OCI-LY7 (cell line): ENCODE measurements at regions not wholly inside any gene's neighbourhood (a gene's known extent, or its start where the extent isn't known, plus 50 kb on each side); places are given as distances from the start of the nearest gene placed in this dataset.

Source experiments
- BruUV-seq: library from RNA; stranded (reverse); fragments of 400-500 nt; replicated peaks from 2 replicates; lab custom pipeline; 2021; lab: Mats Ljungman, UMichigan
- CTCF ChIA-PET: fragments of 300-600 bp; sonication (Branson Sonifier 250); formaldehyde crosslinking; loops from one replicate; lab custom pipeline; 2022; ENCODE audit warnings: antibody characterized with exemption; ENCODE audit not compliant: unreplicated experiment; lab: Charles Lee
- POLR2A ChIA-PET: fragments of 300-600 bp; sonication (Branson Sonifier 250); formaldehyde crosslinking; loops from one replicate; lab custom pipeline; 2022; ENCODE audit warnings: antibody characterized with exemption; lab: Charles Lee
- DNase-seq: peaks from one replicate; pipeline ENCODE4 v3.0.0-alpha.2; 2015; ENCODE audit warnings: low spot score
- H2AFZ ChIP-seq: fragments of 200-600 bp; sonication (generic), shearing (Covaris generic); 2 replicates; pipeline ENCODE4 v1.6.1; 2014; ENCODE audit warnings: mild to moderate bottlenecking, antibody characterized with exemption, low read length, moderate library complexity
- H3K27ac ChIP-seq: fragments of 200-600 bp; sonication (generic); 2 replicates; pipeline ENCODE4 v1.5.1; 2014; ENCODE audit warnings: mixed run types, low read depth, mild to moderate bottlenecking, moderate library complexity, low read length, inconsistent platforms; ENCODE audit not compliant: poor library complexity, severe bottlenecking
- H3K36me3 ChIP-seq: fragments of 200-600 bp; sonication (generic); 2 replicates; pipeline ENCODE4 v1.6.1; 2014; ENCODE audit warnings: mild to moderate bottlenecking, antibody characterized with exemption, low read length, moderate library complexity, mixed read lengths; ENCODE audit not compliant: insufficient read depth
- H3K4me1 ChIP-seq: fragments of 200-600 bp; sonication (generic); 2 replicates; pipeline ENCODE4 v1.5.1; 2014; ENCODE audit warnings: mild to moderate bottlenecking, low read length; ENCODE audit not compliant: insufficient read depth, poor library complexity, severe bottlenecking
- H3K4me2 ChIP-seq: fragments of 200-600 bp; sonication (generic); 2 replicates; pipeline ENCODE4 v1.6.1; 2014; ENCODE audit warnings: mild to moderate bottlenecking, low read length
- H3K4me3 ChIP-seq: fragments of 200-600 bp; sonication (generic); 2 replicates; pipeline ENCODE4 v1.5.1; 2014; ENCODE audit warnings: mild to moderate bottlenecking, low read depth, low read length; ENCODE audit not compliant: poor library complexity, severe bottlenecking
- H3K79me2 ChIP-seq: fragments of 200-600 bp; sonication (generic); 2 replicates; pipeline ENCODE4 v1.6.1; 2016; ENCODE audit warnings: low read depth, mild to moderate bottlenecking, low read length, moderate library complexity, mixed read lengths; ENCODE audit not compliant: insufficient read depth
- H3K9me2 ChIP-seq: fragments of 200-600 bp; sonication (generic); 2 replicates; pipeline ENCODE4 v1.6.1; 2016; ENCODE audit warnings: mild to moderate bottlenecking, low read length, mixed read lengths; ENCODE audit not compliant: insufficient read depth
- H3K9me3 ChIP-seq: fragments of 200-600 bp; sonication (generic); 2 replicates; pipeline ENCODE4 v1.6.1; 2014; ENCODE audit warnings: mild to moderate bottlenecking, mixed run types, low read length, mixed read lengths
- H4K20me1 ChIP-seq: fragments of 200-600 bp; sonication (generic); 2 replicates; pipeline ENCODE4 v1.6.1; 2014; ENCODE audit warnings: mild to moderate bottlenecking, antibody characterized with exemption, low read length, moderate library complexity, mixed read lengths; ENCODE audit not compliant: insufficient read depth
- EZH2phosphoT487 ChIP-seq: fragments of 200-600 bp; sonication (generic); IDR thresholded peaks from 2 replicates; pipeline ENCODE4 v1.6.1; 2018; ENCODE audit warnings: low read depth, borderline replicate concordance, mild to moderate bottlenecking, mixed run types, antibody characterized with exemption, low read length, moderate library complexity, mixed read lengths
- intact Hi-C: fragments of 100-400 bp; cut with micrococcal nuclease; formaldehyde crosslinking; loops from one replicate; pipeline ENCODE4 v1.10.0; 2022; ENCODE audit not compliant: unreplicated experiment
- TF ChIP-seq, protein P1 (sequence below): fragments of 200-600 bp; sonication (generic); conservative IDR thresholded peaks from 2 replicates; pipeline ENCODE4 v1.5.1; 2014; ENCODE audit warnings: mild to moderate bottlenecking, antibody characterized with exemption, low read length, moderate library complexity, mixed read lengths

DNA sequence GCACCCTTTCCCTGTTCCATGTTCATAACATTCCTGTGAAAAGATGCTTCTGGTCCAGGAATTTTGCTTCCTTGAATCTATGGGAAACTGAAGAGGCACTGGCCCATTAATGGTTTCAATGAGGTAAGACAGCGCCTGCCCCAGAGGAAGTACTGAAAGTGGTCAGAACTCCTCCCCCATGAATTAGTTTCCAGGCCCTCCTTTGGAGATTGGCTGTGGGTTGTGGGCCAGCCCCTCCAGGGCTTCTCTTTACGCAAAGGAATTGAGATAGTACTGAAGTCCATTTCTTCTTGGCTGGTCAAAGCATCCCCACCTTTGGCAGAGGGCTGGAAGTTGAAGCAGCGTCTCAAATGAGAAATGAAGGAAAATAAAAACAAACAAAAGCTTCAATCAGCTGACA lies 175.5 kb downstream of the POLR2M start:
- no TSS peak for BruUV-seq
- Histone ChIP-seq H3K79me2 (no peaks in the 10 kb centered on the region), H3K4me2 (no peak overlapping the region), H3K27ac (no peak overlapping the region), H4K20me1 (no peaks in the 10 kb centered on the region), H3K9me3 (no peaks in the 10 kb centered on the region), H2AFZ (no peak overlapping the region), H3K9me2 (no peaks in the 10 kb centered on the region), H3K36me3 (no peaks in the 10 kb centered on the region), H3K4me1 (no peaks in the 10 kb centered on the region), H3K4me3 (no peak overlapping the region)
- no peak for DNase-seq
- intact Hi-C loops = no loop called here
- ChIA-PET CTCF (no interaction called here), POLR2A (interaction anchor here (0.6 kb wide), 1 partner anchor 113 kb away, joined by 3 read pairs; no protein-coding TSS in a partner anchor)
- TF ChIP-seq, protein P1, sequence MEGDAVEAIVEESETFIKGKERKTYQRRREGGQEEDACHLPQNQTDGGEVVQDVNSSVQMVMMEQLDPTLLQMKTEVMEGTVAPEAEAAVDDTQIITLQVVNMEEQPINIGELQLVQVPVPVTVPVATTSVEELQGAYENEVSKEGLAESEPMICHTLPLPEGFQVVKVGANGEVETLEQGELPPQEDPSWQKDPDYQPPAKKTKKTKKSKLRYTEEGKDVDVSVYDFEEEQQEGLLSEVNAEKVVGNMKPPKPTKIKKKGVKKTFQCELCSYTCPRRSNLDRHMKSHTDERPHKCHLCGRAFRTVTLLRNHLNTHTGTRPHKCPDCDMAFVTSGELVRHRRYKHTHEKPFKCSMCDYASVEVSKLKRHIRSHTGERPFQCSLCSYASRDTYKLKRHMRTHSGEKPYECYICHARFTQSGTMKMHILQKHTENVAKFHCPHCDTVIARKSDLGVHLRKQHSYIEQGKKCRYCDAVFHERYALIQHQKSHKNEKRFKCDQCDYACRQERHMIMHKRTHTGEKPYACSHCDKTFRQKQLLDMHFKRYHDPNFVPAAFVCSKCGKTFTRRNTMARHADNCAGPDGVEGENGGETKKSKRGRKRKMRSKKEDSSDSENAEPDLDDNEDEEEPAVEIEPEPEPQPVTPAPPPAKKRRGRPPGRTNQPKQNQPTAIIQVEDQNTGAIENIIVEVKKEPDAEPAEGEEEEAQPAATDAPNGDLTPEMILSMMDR = no peak
- no peak for TF ChIP-seq EZH2phosphoT487

DNA sequence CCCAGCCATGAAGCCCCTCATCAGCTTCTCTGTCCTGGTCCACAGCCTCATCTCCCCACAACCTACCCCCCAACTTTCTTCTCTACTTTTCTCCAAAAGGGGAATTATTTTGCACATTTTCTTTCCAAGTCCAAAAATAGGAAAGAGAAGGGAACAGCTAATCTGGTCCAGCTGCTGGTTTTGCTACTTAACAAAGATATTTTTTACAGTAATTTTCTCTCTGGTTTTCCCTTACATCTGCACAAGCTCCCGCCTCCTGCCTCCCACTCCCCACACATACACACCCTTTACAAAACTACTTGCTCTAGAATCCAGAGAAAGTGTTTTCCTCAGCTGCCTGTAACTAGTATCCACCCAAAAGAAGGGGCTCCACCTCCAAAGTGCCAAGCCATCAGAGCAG lies 177.2 kb downstream of the POLR2M start:
- BruUV-seq = no TSS peak
- intact Hi-C loops = no loop called here
- no peak overlapping the region for H3K4me2 ChIP-seq
- H3K9me2 ChIP-seq = no peaks in the 10 kb centered on the region
- TF ChIP-seq EZH2phosphoT487 = no peak
- TF ChIP-seq, protein P1 = no peak
- no peaks in the 10 kb centered on the region for H3K9me3 ChIP-seq
- POLR2A ChIA-PET = no interaction called here
- no peak overlapping the region for H2AFZ ChIP-seq
- CTCF ChIA-PET = no interaction called here
- no peaks in the 10 kb centered on the region for H3K4me1 ChIP-seq
- no peaks in the 10 kb centered on the region for H3K36me3 ChIP-seq
- H3K4me3 ChIP-seq = no peak overlapping the region
- no peaks in the 10 kb centered on the region for H3K79me2 ChIP-seq
- H3K27ac ChIP-seq = no peak overlapping the region
- DNase-seq = no peak
- H4K20me1 ChIP-seq = no peaks in the 10 kb centered on the region

DNA sequence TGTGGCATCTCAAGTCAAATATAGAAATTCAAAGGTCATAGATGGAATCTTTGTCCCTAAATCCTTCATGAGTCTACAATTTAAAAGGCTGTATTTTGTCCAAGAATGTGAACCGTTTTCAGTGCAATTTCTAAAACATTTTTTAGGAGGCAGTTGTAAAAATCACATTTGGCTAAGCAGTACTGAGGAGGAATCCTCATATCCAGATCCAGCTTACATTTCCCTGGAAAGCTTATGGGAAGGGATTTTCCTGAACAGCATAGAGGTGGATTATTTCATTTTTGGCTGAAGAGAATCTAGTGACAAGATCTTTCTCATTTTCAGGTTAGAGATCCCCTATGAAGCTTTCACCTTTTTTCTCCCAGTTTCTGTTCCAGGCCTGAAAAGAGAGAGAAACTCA lies 178.4 kb downstream of the POLR2M start:
- H3K4me3 ChIP-seq = no peak overlapping the region
- TF ChIP-seq EZH2phosphoT487 = no peak
- TF ChIP-seq, protein P1 = no peak
- no peaks in the 10 kb centered on the region for H3K9me2 ChIP-seq
- H3K36me3 ChIP-seq = no peaks in the 10 kb centered on the region
- POLR2A ChIA-PET = no interaction called here
- intact Hi-C loops = no loop called here
- H2AFZ ChIP-seq = no peak overlapping the region
- no peak for DNase-seq
- no peak overlapping the region for H3K27ac ChIP-seq
- no peaks in the 10 kb centered on the region for H4K20me1 ChIP-seq
- no peaks in the 10 kb centered on the region for H3K4me1 ChIP-seq
- CTCF ChIA-PET = no interaction called here
- BruUV-seq = no TSS peak
- H3K79me2 ChIP-seq = no peaks in the 10 kb centered on the region
- H3K4me2 ChIP-seq = no peak overlapping the region
- H3K9me3 ChIP-seq = no peaks in the 10 kb centered on the region
